ENCODE measurements at regions not wholly inside any gene's neighbourhood (a gene's known extent, or its start where the extent isn't known, plus 50 kb on each side); places are given as distances from the start of the nearest gene placed in this dataset.

- ATAC-seq (no peak), DNase-seq (ENCODE audit: missing footprints) (no peak)
- intact Hi-C loops (cut with DNase I), result no loop called here
Measured at GRCh38 chr22:22088658-22089458, 106.3 kb upstream of the TOP3B start.

GRCh38 chr22:22087854-22088657, 105.5 kb upstream of the TOP3B start:
- intact Hi-C loops (cut with DNase I), result no loop called here
- ATAC-seq (no peak), DNase-seq (ENCODE audit: missing footprints) (no peak)

- intact Hi-C loops (cut with DNase I), result no loop called here
- no peak for DNase-seq (ENCODE audit: missing footprints)
- peak; percentile 39 for ATAC-seq
Measured at GRCh38 chr22:22086501-22087158, 104.0 kb upstream of the TOP3B start.

GRCh38 chr22:22085702-22086500, 103.3 kb upstream of the TOP3B start:
- intact Hi-C loops (cut with DNase I), result no loop called here
- DNase-seq (ENCODE audit: missing footprints) (no peak), ATAC-seq (no peak)

- no peak for DNase-seq (ENCODE audit: missing footprints)
- ATAC-seq, result no peak
- intact Hi-C loops (cut with DNase I), result no loop called here
Measured at GRCh38 chr22:22084089-22084711, 101.6 kb upstream of the TOP3B start.

- intact Hi-C loops (cut with DNase I), result no loop called here
- DNase-seq (ENCODE audit: missing footprints), result no peak
- no peak for ATAC-seq
Measured at GRCh38 chr22:22082960-22083359, 100.4 kb upstream of the TOP3B start.

- DNase-seq (ENCODE audit: missing footprints), result no peak
- intact Hi-C loops (cut with DNase I), result no loop called here
- no peak for ATAC-seq
Measured at GRCh38 chr22:22082229-22082835, 99.7 kb upstream of the TOP3B start.

GRCh38 chr22:22080270-22080669, 97.7 kb upstream of the TOP3B start:
- ATAC-seq (no peak), DNase-seq (ENCODE audit: missing footprints) (no peak)
- intact Hi-C loops (cut with DNase I), result no loop called here

- intact Hi-C loops (cut with DNase I), result no loop called here
- ATAC-seq (no peak), DNase-seq (ENCODE audit: missing footprints) (no peak)
Measured at GRCh38 chr22:22079404-22080148, 97.0 kb upstream of the TOP3B start.

- ATAC-seq (no peak), DNase-seq (ENCODE audit: missing footprints) (no peak)
- intact Hi-C loops (cut with DNase I), result no loop called here
Measured at GRCh38 chr22:22078329-22078728, 95.7 kb upstream of the TOP3B start.

- DNase-seq (ENCODE audit: missing footprints), result no peak
- ATAC-seq, result no peak
- intact Hi-C loops (cut with DNase I), result no loop called here
Measured at GRCh38 chr22:22076932-22077703, 94.5 kb upstream of the TOP3B start.

GRCh38 chr22:22076361-22076760, 93.8 kb upstream of the TOP3B start:
- intact Hi-C loops (cut with DNase I), result no loop called here
- ATAC-seq (no peak), DNase-seq (ENCODE audit: missing footprints) (no peak)

GRCh38 chr22:22075382-22076163, 93.0 kb upstream of the TOP3B start:
- DNase-seq (ENCODE audit: missing footprints), result no peak
- ATAC-seq, result no peak
- intact Hi-C loops (cut with DNase I), result no loop called here

GRCh38 chr22:22074634-22075381, 92.2 kb upstream of the TOP3B start:
- ATAC-seq, result no peak
- no peak for DNase-seq (ENCODE audit: missing footprints)

GRCh38 chr22:22073769-22074561, 91.4 kb upstream of the TOP3B start:
- intact Hi-C loops (cut with DNase I), result no loop called here
- ATAC-seq, result no peak

More at GRCh38 chr22:22074634-22075381, 92.2 kb upstream of the TOP3B start:
- intact Hi-C loops (cut with DNase I), result no loop called here

More at GRCh38 chr22:22073769-22074561, 91.4 kb upstream of the TOP3B start:
- DNase-seq (ENCODE audit: missing footprints), result no peak
